GM13976 (cell line): ENCODE measurements at regions not wholly inside any gene's neighbourhood (a gene's known extent, or its start where the extent isn't known, plus 50 kb on each side); places are given as distances from the start of the nearest gene placed in this dataset.

ENCODE experiments used
- DNase-seq: peaks from one replicate; pipeline ENCODE4 v3.0.0; 2012; ENCODE audit warnings: low spot score
- in situ Hi-C: fragments of 300-500 bp; cut with MboI; formaldehyde crosslinking; loops from one replicate; pipeline ENCODE4 v1.12.0; 2022; ENCODE audit warnings: low sequenced_read_pairs, mixed read lengths, inconsistent platforms; ENCODE audit not compliant: unreplicated experiment
- TF ChIP-seq, protein P1 (sequence below): IDR thresholded peaks from 2 replicates; pipeline ENCODE4 v1.5.1; 2012; ENCODE audit warnings: borderline replicate concordance, mild to moderate bottlenecking; ENCODE audit not compliant: insufficient read depth; ENCODE audit errors: extremely low read depth, missing control alignments, control extremely low read depth

DNA sequence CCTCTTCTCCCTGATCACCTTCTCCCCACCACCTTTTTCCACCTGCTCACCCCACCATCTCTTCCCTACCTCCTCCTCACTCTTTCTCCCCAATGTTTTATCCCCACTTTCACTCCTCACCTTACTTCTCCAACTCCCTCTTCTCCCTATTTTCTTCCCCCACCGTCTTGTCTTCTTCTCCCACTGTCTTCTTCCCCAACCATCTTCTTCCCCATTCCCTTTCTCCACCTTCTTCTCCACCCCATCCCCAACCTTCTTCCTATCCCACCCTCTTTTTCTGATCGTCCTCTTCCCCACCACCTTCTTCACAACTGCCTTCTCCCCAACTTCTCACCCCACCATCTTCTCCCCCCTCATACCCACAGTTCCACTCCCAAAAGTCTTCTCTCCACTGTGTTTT, 929.4 kb downstream of the UQCRFS1 start:
- DNase-seq: no peak
- TF ChIP-seq, protein P1, sequence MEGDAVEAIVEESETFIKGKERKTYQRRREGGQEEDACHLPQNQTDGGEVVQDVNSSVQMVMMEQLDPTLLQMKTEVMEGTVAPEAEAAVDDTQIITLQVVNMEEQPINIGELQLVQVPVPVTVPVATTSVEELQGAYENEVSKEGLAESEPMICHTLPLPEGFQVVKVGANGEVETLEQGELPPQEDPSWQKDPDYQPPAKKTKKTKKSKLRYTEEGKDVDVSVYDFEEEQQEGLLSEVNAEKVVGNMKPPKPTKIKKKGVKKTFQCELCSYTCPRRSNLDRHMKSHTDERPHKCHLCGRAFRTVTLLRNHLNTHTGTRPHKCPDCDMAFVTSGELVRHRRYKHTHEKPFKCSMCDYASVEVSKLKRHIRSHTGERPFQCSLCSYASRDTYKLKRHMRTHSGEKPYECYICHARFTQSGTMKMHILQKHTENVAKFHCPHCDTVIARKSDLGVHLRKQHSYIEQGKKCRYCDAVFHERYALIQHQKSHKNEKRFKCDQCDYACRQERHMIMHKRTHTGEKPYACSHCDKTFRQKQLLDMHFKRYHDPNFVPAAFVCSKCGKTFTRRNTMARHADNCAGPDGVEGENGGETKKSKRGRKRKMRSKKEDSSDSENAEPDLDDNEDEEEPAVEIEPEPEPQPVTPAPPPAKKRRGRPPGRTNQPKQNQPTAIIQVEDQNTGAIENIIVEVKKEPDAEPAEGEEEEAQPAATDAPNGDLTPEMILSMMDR: no peak
- in situ Hi-C loops: no loop called here

DNA sequence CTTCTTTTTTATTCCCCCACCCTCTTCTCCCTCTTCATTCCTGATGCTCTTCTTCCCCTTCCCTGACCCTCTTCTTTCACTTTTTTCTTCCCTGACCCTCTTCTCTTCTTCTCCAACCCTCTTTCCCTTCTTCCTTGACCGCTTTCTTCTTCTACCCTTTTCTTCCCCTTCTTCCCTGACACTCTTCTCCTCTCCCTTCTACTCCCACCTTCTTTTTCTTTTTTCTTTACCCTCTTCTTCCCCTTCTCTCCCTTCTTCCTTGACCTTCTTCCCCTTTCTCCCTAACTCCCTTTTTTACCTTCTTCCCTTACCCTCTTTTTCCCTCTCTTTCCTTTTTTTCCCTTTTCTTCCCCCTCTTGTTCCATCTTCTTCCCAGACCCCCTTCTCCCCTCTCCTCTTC, 931.3 kb downstream of the UQCRFS1 start:
- in situ Hi-C loops: no loop called here
- TF ChIP-seq, protein P1: no peak
- DNase-seq: no peak

DNA sequence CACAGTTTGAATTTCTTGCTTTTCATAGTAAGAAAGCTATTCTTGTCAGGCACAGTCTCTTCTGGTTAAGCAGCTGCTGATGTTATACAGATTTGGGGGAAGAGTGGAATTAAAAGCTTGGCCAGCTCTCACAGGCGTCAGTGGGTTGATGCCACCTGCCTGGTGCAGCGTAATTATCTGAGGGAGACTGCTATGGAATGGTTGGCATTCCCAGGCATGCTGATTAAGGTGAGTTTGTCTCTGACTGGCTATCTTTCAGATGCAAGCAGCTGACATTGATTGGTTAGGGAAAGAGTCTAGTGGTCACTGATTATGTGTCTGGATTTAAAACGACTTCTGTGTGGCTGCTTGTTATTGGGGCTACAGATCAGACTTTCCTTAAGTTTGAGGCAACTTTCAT, 948.4 kb downstream of the UQCRFS1 start:
- in situ Hi-C loops: no loop called here
- TF ChIP-seq, protein P1: no peak
- DNase-seq: no peak

DNA sequence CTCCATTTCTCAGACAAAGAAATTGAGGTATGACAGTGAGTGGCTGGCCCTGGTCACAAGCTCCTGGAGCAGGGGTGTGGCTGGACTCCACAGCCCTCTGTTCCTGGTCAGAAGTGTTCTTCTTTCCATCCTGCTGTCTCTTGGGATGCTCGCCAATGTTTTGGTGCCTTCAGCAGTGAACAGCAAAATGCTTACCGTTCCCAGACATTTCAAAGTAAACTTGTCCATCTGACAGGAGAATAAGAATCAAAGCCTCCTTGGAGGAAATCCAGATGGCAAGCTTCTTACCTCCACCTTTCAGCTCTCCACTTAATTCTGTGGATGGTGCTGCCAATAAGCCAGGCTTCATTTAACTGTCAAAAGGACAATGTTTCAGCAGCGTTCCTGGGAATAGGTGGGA, 954.1 kb downstream of the UQCRFS1 start:
- in situ Hi-C loops: no loop called here
- DNase-seq: no peak
- TF ChIP-seq, protein P1: no peak

DNA sequence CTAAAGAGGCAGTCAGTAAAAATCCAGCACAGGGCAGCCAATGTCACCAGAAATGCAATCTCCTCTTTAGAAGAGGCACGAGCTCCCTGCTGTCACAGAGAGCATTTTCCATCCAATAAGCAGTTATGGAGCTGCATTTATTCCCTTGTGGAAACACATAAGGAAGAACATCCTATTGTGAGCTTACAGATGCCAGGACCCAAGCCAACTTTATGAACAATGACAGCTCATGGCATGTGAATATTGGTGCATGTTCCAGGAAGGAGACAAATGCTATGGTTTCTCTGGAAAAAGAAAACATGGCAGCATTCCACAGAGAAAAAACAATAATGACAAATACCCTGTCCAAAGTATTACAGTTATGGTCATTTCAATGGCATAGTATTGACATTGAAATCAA, 955.6 kb downstream of the UQCRFS1 start:
- no peak for DNase-seq
- TF ChIP-seq, protein P1: no peak
- in situ Hi-C loops: no loop called here

DNA sequence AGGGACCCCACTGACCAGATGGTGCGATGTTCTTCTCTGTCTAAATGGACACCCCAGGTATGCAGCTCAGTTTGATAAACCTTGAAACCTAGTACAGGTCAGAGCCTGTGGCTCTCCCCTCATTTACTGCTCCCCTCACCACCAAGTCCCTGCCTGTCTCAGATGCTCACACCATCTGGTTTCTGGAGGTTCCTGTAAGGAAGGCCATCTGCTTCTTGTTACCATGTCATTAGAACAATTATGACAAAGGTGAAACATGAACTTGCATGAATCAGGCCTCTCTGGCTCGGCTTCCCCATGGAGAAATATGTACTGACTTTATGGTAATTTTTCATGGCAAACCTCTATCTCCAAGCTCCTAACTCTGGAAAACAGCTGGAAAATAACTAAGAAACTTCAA, 965.7 kb downstream of the UQCRFS1 start:
- no peak for DNase-seq
- TF ChIP-seq, protein P1: no peak
- in situ Hi-C loops: no loop called here

DNA sequence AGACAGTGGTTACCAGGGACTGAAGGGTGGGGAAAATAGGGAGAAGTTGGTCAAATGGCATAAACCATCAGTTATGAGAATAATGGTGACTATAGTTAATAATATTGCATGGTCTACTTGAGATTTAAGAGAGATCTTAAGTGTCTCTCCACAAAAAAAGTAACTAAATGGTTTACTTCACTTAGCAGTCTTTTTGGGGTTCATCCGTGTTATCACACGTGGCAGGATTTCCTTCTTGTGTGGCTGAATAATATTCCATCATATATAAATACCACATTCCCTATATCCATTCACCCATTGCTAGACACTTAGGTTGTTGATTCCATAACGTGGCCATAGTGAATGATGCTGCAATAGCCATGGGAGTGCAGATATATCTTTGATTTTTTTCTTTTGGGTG, 967.0 kb downstream of the UQCRFS1 start:
- TF ChIP-seq, protein P1: no peak
- no peak for DNase-seq
- in situ Hi-C loops: no loop called here
